HTR-8/SVneo (cell line): ENCODE measurements at regions not wholly inside any gene's neighbourhood (a gene's known extent, or its start where the extent isn't known, plus 50 kb on each side); places are given as distances from the start of the nearest gene placed in this dataset.
"Not testable (repeated sequence)": the region's sequence is repeated elsewhere in the genome, so short reads cannot be mapped to it uniquely, and the experiment has no call there.

ENCODE experiments used
- DNase-seq: peaks from one replicate; pipeline ENCODE4 v3.0.0; 2011; ENCODE audit warnings: low spot score, mixed read lengths; ENCODE audit not compliant: insufficient read length
- FAIRE-seq: peaks from 2 replicates; lab custom pipeline; 2011; peaks lifted over from hg19 to GRCh38; lab: Jason Lieb, UNC

DNA sequence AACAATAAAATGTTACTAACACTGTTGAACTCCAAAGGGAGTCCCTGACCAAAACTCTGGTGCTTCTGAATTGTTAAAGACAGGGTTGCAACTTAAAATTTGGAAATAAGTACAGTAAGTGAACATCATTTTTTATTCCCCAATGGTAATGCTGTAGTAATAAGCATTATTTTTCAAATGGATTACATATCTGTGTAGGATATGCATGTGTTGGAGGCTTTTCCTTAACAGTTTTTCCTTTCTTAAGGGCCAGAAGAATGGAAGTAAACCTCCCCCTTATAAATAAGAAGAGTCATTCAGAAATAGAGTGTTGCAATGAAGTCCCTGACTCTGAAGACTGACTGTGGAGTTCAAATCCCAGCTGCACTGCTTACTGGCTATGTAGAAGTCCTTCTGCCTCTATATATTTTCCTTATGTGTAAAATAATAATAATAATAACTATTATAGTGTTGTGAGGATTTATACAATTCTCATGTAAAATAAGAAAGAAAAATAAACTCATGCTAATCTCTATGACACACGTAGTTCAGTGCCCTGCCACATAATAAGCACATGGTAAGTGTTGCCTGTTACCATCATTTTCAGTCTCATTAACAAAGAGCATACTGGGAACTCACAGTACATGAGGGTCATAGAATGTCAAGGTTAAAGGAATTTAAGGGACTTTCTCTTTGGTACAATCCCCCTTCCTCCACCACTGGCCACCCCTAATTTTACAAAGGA lies 129.8 kb upstream of the SMLR1 start:
- no peak for FAIRE-seq

DNA sequence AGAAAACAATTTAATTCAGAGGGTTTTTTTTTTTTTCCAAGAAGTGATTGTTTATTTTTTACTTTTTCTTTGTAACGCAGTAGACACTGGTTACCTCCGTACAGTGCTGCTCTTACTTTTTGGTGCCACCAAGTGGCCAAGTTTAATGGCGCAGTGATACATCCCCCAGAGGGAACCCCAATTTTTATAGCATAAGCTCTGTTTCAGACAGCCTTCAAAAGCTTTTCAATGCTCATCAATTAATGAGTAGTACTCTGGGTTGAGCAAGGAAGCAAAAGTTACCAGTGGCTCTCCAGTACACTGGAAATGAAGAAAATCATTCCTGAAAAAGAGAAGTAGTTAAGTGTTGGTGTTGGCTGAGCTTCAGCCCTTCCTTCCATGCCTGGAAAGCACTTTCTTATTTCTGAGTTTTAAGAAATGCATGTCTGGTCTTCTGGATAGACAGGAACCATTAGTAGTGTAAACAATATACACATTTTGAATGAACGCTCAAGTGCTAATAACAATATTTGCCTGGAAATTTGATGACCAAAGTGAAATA lies 129.1 kb upstream of the SMLR1 start:
- DNase-seq (peak; percentile 47), FAIRE-seq (no peak)

More for the DNA sequence above, 129.8 kb upstream of the SMLR1 start:
- peak; percentile 5 for DNase-seq

DNA sequence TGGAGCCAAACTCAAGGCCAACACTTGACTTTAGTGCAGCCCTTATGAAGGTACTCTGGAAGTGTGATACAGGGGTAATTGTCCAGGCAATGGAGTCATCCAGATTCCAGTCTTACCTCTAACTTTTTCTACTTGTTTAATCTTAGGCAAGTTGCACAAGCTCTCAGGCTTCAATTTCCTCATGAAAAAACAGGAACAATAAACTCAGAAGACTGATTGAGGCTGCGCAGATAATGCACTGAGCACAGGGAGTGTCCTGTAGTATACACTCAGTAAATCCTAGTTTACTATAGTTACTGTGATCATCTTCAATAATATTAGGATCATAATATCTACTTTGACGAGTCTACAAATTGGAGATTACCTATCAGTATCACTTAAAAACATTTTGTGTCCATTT lies 127.5 kb upstream of the SMLR1 start:
- FAIRE-seq, result no peak
- no peak for DNase-seq

DNA sequence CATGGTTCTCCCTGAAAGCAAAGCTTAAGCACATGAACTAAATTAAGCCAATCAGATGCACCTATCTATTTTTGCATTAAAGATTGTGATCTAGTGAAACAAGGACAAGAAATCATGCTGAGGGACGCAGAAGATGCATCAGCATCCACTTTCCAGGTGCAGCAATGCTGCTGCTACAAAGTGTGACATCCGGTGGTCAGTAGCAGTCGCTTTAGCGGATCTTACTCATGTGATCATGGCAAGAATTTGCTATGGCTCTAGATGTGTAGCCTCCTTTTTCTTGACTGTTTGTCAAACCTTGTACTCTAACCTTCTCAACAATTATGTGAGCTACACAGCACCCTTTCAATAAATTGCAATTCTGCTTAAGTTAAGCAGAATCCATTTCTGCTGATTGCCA lies 126.8 kb upstream of the SMLR1 start:
- FAIRE-seq (no peak), DNase-seq (no peak)

DNA sequence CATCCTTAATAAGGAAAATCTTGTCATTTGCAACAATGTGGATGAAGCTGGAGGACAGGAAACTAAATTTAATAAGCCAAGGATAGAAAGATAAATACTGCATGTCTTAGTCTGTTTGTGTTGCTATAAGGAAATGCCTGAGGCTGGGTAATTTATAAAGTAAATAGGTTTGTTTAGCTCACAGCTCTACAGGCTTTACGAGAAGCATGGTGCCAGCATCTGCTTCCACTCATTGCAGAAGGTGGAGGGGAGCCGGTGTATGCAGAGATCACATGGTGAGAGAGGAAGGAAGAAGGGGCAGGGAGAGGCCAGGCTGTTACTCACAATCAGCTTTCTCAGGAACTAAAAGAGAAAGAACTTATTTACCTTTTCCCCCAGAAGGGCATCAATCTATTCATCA lies 118.9 kb upstream of the SMLR1 start:
- no peak for FAIRE-seq
- DNase-seq, result no peak

DNA sequence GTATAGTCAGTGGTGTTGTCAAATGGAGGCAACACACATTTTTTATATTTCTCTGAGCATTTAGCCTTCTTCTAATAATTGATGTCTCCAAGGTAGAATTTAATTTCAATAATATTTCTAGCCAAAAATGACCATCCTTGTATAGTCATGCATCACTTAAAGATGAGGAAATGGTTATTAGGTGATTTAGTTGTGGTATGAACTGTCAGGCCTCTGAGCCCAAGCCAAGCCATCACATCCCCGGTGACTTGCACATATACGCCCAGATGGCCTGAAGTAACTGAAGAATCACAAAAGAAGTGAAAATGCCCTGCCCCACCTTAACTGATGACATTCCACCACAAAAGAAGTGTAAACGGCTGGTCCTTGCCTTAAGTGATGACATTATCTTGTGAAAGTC lies 115.6 kb upstream of the SMLR1 start:
- not testable (repeated sequence) for FAIRE-seq, DNase-seq

DNA sequence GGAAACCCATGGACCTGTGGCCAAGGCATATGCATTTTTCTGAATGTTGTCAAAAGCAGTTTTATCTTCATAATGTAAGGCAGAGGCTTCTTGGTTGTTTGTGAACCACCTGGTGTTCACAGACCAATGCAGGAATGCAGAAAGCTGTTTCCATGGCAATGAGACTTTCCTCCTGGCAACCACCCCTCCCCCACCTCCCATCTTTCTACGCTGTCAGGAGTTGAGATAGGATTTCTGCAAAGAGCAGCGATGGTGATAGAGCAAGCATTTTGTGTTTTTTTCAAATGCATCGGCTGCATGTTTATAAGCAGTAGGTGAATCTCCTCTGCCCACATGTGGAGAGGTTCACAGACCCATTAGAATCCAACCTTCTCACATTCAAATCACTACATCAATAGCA lies 114.1 kb upstream of the SMLR1 start:
- no peak for FAIRE-seq

DNA sequence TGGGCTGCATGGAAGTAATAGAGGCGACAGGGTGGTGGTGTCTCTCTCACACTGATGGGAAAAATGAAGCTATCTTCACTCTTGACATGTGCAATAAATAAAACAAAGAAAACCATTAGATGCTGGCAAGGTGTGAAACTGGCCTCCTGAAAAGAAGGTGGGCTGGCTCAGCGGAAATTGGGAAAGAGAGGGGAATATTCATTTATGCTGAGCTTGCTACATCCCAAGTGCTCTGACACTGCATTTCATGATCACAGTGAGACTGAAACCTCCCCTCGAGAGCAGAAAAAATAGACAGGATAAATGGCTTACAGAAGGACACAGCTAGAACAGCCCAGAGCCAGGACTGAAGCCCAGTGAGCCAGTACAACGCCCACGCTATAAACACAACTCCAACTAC lies 112.1 kb upstream of the SMLR1 start:
- DNase-seq, result no peak
- no peak for FAIRE-seq

More for the DNA sequence above, 114.1 kb upstream of the SMLR1 start:
- DNase-seq, result no peak

DNA sequence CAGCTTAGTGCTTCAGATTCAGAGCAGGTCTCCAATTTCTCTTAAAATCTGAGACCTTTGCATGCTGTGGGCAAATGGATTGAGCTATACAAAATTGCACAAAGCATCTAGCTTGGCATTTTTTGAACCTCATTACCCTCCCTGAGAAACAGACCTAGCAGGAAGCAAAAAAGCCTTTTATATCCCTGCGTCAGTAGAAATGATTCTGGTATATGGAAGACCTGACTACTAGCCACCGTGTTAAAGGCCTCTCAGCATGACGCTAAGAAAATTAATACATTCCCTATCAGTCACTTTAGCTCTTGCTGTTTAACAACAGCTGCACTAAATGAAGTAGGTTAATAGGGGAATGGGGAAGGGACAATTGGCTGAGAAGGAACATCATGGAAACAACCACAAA lies 110.7 kb upstream of the SMLR1 start:
- DNase-seq (no peak), FAIRE-seq (no peak)

DNA sequence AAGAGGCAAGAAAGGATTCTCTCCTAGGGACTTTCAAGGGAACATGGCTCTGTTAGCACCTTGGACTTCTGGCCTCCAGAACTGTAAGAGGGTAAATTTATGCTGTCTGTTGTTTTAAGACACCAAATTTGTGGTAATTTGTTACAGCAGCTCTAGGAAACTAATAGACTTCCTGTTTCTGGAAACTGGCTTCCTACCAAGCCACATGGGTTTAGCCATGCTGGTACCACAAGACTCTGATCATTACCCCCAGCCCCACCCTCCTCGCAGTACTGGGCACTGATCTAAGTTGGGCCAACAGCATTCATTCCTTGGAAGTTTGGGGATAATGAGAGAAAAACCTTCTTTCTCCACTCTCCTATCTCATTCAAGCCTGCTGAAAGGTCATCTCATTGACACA lies 109.5 kb upstream of the SMLR1 start:
- no peak for FAIRE-seq

DNA sequence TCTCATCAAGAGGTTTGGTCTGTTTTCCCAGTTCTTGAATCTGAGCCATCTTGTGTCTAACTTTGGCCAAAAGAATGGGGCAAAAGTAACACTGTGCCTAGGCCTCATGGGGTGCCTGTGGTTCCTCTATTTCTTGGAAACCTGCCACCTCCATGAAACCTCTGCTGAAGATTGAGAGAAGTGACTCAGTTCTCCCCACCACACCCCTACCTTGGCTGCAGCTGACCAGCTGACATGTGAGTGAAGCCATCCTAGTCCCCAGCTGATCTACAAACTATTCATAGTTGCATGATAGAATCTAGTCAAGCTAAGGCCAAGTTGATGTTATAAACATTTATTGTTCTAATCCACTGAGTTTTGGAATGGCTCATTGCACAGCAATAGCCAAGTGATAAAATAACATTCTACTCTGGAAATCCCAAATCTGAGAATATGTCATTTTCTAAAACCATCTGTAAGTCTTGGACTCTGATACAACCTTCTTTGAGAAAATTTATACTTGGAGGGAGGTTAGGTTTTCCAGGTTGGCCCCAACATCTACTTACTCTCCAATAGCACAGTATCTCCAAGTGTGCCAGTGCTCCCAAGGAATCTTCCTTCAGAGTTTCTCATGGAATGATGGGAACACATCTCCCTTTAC lies 107.0 kb upstream of the SMLR1 start:
- DNase-seq (no peak), FAIRE-seq (no peak)

More for the DNA sequence above, 109.5 kb upstream of the SMLR1 start:
- no peak for DNase-seq

DNA sequence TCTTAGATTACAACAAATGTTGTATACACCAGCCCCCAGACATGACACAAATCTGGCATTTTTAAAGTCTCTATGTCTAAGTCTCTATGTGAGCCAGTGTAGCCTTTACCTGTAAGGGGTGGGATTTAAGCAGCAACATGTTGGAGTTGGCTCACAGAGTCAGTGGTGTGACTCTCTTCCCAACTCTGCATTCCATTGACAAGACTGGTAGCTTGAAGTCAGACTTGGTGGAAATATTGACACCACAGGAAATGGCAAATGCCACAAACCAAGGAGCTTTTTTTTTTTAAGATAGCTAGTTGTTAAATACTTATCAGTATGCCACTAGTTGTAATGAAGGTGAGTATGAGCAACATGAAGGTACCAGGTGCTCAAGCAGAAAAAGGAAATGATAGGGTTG lies 103.1 kb upstream of the SMLR1 start:
- FAIRE-seq, result no peak
- no peak for DNase-seq

DNA sequence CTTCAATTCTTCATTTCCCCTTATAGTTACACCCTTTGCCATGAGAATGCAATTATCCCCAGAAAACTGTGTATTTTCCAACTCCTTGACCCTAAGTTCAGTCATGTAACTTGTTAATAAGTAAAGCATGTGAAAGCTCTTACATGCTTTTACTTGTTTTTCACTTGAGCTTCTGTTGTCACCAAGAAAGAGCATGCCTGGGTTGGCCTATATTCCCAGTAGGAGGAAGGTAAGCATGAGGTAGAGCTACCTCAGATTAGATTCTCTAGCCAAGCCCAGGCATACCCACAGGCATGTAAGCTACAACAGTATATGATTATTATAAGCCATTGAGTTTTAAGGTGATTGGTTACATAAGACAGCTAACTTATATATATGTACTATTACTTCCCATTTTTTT lies 101.7 kb upstream of the SMLR1 start:
- DNase-seq (no peak), FAIRE-seq (no peak)

DNA sequence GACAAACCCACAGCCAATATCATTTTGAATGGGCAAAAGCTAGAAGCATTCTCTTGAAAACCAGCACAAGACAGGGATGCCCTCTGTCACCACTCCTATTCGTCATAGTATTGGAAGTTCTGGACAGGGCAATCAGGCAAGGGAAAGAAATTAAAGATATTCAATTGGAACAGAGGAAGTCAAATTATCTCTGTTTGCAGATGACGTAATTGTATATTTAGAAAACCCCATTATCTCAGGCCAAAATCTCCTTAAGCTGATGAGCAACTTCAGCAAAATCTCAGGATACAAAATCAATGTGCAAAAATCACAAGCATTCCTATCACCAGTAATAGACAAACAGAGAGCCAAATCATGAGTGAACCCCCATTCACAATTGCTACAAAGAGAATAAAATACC lies 99.1 kb upstream of the SMLR1 start:
- not testable (repeated sequence) for DNase-seq, FAIRE-seq

DNA sequence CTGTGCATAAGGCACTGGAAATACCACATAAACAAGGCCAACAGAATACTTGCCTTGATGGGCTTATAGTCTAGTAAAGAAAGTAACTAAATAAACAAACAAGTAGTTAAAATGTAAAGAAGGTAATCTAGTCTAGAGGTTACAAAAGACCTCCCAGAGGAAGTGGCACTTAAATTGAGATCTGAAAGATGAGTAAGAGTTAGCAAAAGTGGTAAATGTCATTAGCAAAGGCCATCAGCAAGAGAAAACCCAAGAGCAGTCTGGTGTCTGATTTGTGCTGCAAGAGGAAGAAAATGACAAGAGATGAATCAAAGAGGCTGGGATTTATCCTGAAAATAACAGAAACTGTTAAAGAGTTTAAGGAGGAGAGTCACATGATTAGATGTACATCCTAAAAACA lies 96.6 kb upstream of the SMLR1 start:
- FAIRE-seq, result no peak

DNA sequence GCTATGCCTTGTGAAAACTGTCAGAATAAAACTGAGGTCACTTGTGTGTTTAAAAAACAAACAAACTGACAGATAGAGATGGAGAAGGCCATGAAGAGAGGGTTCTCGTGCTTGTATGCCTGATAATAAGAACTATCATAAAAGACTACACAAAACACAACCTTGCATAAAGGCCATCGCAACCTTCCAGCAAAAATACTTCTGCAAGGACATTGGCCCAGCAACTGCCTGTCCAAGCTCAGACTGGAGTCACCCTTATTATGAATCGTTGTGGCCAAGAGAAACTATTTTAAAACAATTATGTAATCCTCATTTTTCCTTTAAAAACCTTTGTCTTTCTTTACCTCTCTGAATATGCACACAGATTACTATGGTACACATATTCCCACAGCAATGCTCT lies 93.0 kb upstream of the SMLR1 start:
- DNase-seq, result no peak
- no peak for FAIRE-seq

More for the DNA sequence above, 96.6 kb upstream of the SMLR1 start:
- DNase-seq, result no peak

DNA sequence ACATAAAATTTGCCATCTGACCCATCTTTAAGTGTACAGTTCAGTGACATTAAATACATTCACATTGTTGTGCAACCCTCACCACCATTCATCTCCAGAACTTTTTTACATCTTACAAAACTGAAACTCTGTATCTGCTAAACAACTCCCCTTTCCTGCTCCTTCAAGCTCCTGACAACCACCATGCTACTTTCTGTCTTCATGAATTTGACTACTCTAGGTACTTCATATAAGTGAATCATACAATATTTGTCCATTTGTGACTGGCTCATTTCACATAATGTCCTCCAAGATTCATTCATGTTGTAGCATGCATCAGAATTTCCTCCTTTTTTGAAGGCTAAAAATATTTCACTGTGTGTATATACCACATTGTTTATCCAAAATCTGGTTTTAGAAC lies 86.9 kb upstream of the SMLR1 start:
- FAIRE-seq (no peak), DNase-seq (no peak)

DNA sequence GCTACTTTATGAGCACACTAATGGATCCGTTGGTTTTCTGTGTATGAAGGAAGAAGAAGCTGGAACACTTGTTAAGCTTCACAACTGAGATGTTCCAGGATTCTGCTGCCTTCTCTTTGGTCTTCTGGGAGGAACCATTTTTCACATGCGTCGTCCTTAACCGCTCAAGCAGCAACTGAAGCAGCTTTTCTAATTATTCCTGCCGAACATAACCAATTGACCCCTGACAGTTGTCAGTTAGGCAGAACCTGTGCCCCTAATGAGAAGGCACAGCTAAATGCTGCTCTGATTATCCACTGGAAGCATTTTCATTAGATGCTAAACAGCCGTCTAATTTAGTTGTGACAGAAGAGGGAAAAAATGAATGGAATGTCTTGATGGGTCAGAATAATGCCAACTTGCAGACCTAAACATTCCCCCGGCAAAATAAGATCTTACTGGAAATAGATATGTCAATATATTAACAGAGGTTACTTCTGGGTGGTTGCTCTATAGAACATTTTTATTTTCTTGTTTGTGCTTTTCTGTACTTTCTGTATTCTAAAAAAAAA lies 85.0 kb upstream of the SMLR1 start:
- DNase-seq (no peak), FAIRE-seq (no peak)

DNA sequence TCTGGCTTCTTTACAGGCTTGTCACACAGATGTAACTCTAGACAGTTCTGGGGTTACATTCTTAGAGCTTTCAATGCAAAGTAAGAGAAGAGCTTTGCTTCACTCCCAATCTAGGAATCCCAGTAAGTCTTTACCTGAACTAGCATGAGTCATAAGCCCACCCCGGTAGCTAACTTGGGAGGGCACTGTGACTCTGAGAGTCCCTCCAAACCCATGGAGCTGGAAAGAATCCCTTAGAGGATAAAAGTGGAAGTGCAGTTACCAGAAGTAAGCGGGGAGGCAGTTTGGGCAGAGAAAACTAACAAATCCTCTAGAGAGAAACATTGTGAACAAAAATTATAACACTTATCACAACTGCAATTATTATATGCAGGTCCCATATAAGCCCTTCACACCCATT lies 84.0 kb upstream of the SMLR1 start:
- no peak for FAIRE-seq
- DNase-seq, result no peak

DNA sequence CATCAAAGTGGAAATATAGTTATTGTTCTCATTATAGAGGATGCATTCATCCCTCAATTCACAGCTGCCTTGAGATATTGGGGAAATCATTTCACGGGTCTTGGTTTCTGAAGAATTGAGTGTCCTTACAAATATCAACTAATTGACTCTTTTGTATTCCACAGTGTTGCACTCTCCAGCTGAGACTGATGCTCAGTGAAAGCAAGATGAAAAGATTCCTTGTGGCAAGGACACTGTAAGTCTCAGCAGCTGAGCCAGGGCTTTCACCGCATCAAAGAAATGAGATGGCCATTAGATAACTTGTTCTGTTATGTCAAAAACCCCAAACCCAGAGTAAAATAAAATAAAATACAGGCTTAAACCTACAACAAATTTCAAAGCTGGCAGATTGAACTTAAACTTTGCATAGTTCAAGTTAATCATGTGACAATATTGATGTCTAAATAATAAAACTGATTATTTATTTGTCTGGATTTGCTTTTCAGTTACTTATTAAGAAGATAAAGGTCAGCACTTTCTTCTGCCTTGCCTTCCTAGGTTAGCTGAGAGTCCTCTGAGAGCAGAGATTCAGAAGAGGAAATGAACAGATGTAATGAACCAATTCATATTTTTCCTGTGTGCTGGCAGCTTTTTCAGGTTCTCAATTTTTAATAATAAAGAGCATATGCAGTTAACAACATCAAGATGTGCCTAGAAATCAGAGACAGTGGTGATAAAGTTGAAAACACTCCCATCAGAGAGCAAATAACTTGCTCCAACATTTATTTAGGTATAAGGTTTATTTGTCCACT lies 82.4 kb upstream of the SMLR1 start:
- no peak for DNase-seq
- no peak for FAIRE-seq

DNA sequence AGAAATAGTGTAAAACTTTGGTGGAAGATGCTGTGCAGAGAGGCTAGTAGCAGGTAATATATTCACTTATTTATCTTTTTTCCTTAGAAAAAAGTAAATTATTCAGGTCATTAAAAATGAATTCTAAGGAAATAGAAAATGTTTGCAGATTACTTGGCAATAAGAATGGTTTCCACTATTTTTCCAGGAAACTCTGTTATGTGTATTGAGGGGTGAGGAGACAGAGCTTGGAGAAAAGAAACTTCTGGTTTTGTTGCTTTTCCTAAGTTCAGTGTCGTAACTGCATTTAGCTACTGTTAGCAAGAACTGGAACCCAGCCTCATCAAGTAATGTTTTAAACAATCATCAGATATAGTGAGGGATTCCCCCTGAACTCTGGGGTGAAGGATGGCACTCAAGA lies 79.2 kb upstream of the SMLR1 start:
- FAIRE-seq (no peak), DNase-seq (no peak)
